IgD-negative memory B cell (primary cell): ENCODE measurements at regions not wholly inside any gene's neighbourhood (a gene's known extent, or its start where the extent isn't known, plus 50 kb on each side); places are given as distances from the start of the nearest gene placed in this dataset.

ENCODE experiments used
- H3K27ac Mint-ChIP-seq, 3 donors: one replicate each; pipeline ENCODE4 v1.8.0; 2020 to 2022; ENCODE audit warnings: mild to moderate bottlenecking in 3 of 3, mixed read lengths in 3 of 3, moderate library complexity in 1 of 3
- H3K27me3 Mint-ChIP-seq: one replicate; pipeline ENCODE4 v1.8.0; 2021; ENCODE audit warnings: mixed read lengths
- H3K36me3 Mint-ChIP-seq: one replicate; pipeline ENCODE4 v1.8.0; 2020; ENCODE audit warnings: mild to moderate bottlenecking, mixed read lengths
- H3K4me1 Mint-ChIP-seq, 3 donors: one replicate each; pipeline ENCODE4 v1.8.0; 2020 to 2022; ENCODE audit warnings: mixed read lengths in 3 of 3, mild to moderate bottlenecking in 1 of 3
- H3K4me3 Mint-ChIP-seq, 4 donors: one replicate each; pipeline ENCODE4 v1.8.0; 2020 to 2022; ENCODE audit warnings: mild to moderate bottlenecking in 4 of 4, mixed read lengths in 4 of 4, moderate library complexity in 3 of 4
- H3K9me3 Mint-ChIP-seq, 3 donors: one replicate each; pipeline ENCODE4 v1.8.0; 2020 to 2021; ENCODE audit warnings: mixed read lengths in 3 of 3, mild to moderate bottlenecking in 1 of 3

GRCh38 chr2:106041150-106041549, 153.0 kb downstream of the UXS1 start:
- Mint-ChIP-seq H3K36me3 (no peaks in the 10 kb centered on the region), H3K9me3 (no peaks in the 10 kb centered on the region), H3K4me1 (no peaks in the 10 kb centered on the region), H3K4me3 (no peak overlapping the region), H3K27ac (no peak overlapping the region), H3K27me3 (peaks cover 1% of the 10 kb centered on the region)

- Mint-ChIP-seq H3K27ac (no peak overlapping the region), H3K4me3 (no peak overlapping the region), H3K4me1 (no peaks in the 10 kb centered on the region), H3K9me3 (no peaks in the 10 kb centered on the region), H3K27me3 (peaks cover 1% of the 10 kb centered on the region), H3K36me3 (no peaks in the 10 kb centered on the region)
Observed at GRCh38 chr2:106039634-106040315, 154.3 kb downstream of the UXS1 start.

- Mint-ChIP-seq H3K4me3 (no peak overlapping the region), H3K9me3 (no peaks in the 10 kb centered on the region), H3K27me3 (peaks cover 1% of the 10 kb centered on the region), H3K27ac (no peak overlapping the region), H3K36me3 (no peaks in the 10 kb centered on the region), H3K4me1 (no peaks in the 10 kb centered on the region)
Observed at GRCh38 chr2:106038601-106039375, 155.3 kb downstream of the UXS1 start.

GRCh38 chr2:106037932-106038331, 156.2 kb downstream of the UXS1 start:
- H3K27ac Mint-ChIP-seq = no peak overlapping the region
- H3K36me3 Mint-ChIP-seq = no peaks in the 10 kb centered on the region
- H3K4me1 Mint-ChIP-seq = no peaks in the 10 kb centered on the region
- peaks cover 1% of the 10 kb centered on the region for H3K27me3 Mint-ChIP-seq
- H3K4me3 Mint-ChIP-seq = no peak overlapping the region
- peaks cover 2 to 3% (median 2%) of the 10 kb centered on the region in 3 donors for H3K9me3 Mint-ChIP-seq

- peaks cover 2 to 7% (median 6%) of the 10 kb centered on the region in 3 donors for H3K9me3 Mint-ChIP-seq
- H3K27me3 Mint-ChIP-seq = peaks cover 1% of the 10 kb centered on the region
- H3K36me3 Mint-ChIP-seq = no peaks in the 10 kb centered on the region
- no peak overlapping the region for H3K27ac Mint-ChIP-seq
- no peak overlapping the region for H3K4me3 Mint-ChIP-seq
- H3K4me1 Mint-ChIP-seq = no peaks in the 10 kb centered on the region
Observed at GRCh38 chr2:106037262-106037661, 156.8 kb downstream of the UXS1 start.

- Mint-ChIP-seq H3K36me3 (no peaks in the 10 kb centered on the region), H3K9me3 (peaks cover 2 to 7% (median 6%) of the 10 kb centered on the region in 3 donors)
Observed at GRCh38 chr2:106034325-106034724, 159.8 kb downstream of the UXS1 start.

GRCh38 chr2:106032676-106033075, 161.4 kb downstream of the UXS1 start:
- Mint-ChIP-seq H3K4me3 (no peak overlapping the region), H3K27me3 (no peaks in the 10 kb centered on the region), H3K9me3 (peaks cover 2 to 7% (median 6%) of the 10 kb centered on the region in 3 donors), H3K4me1 (no peaks in the 10 kb centered on the region), H3K27ac (no peak overlapping the region), H3K36me3 (no peaks in the 10 kb centered on the region)

More at GRCh38 chr2:106034325-106034724, 159.8 kb downstream of the UXS1 start:
- Mint-ChIP-seq H3K4me3 (no peak overlapping the region), H3K27ac (no peak overlapping the region), H3K27me3 (no peaks in the 10 kb centered on the region), H3K4me1 (no peaks in the 10 kb centered on the region)

- Mint-ChIP-seq H3K4me1 (no peaks in the 10 kb centered on the region), H3K9me3 (peaks cover 2 to 7% (median 6%) of the 10 kb centered on the region in 3 donors), H3K27ac (peak overlapping the region in 1 of 3 donors; percentile 62)
Observed at GRCh38 chr2:106030287-106031268, 163.5 kb downstream of the UXS1 start.

GRCh38 chr2:106028192-106028591, 165.9 kb downstream of the UXS1 start:
- peaks cover 1 to 7% (median 6%) of the 10 kb centered on the region in 3 donors for H3K9me3 Mint-ChIP-seq
- no peak overlapping the region for H3K27ac Mint-ChIP-seq
- H3K4me1 Mint-ChIP-seq = no peaks in the 10 kb centered on the region
- no peaks in the 10 kb centered on the region for H3K27me3 Mint-ChIP-seq
- H3K36me3 Mint-ChIP-seq = no peaks in the 10 kb centered on the region
- H3K4me3 Mint-ChIP-seq = no peak overlapping the region

More at GRCh38 chr2:106030287-106031268, 163.5 kb downstream of the UXS1 start:
- Mint-ChIP-seq H3K4me3 (no peak overlapping the region), H3K27me3 (no peaks in the 10 kb centered on the region), H3K36me3 (no peaks in the 10 kb centered on the region)

GRCh38 chr2:106026271-106027190, 167.6 kb downstream of the UXS1 start:
- H3K9me3 Mint-ChIP-seq = no peaks in the 10 kb centered on the region
- H3K4me1 Mint-ChIP-seq = no peaks in the 10 kb centered on the region
- H3K27ac Mint-ChIP-seq = peak overlapping the region in 1 of 3 donors; percentile 51
- no peaks in the 10 kb centered on the region for H3K36me3 Mint-ChIP-seq
- no peak overlapping the region for H3K4me3 Mint-ChIP-seq
- H3K27me3 Mint-ChIP-seq = no peaks in the 10 kb centered on the region

GRCh38 chr2:106025796-106026195, 168.3 kb downstream of the UXS1 start:
- H3K27ac Mint-ChIP-seq = no peak overlapping the region
- no peaks in the 10 kb centered on the region for H3K4me1 Mint-ChIP-seq
- H3K9me3 Mint-ChIP-seq = no peaks in the 10 kb centered on the region
- H3K27me3 Mint-ChIP-seq = no peaks in the 10 kb centered on the region
- H3K4me3 Mint-ChIP-seq = no peak overlapping the region
- no peaks in the 10 kb centered on the region for H3K36me3 Mint-ChIP-seq

- no peaks in the 10 kb centered on the region for H3K27me3 Mint-ChIP-seq
- H3K36me3 Mint-ChIP-seq = no peaks in the 10 kb centered on the region
- no peak overlapping the region for H3K4me3 Mint-ChIP-seq
- no peak overlapping the region for H3K27ac Mint-ChIP-seq
- no peaks in the 10 kb centered on the region for H3K4me1 Mint-ChIP-seq
- no peaks in the 10 kb centered on the region for H3K9me3 Mint-ChIP-seq
Observed at GRCh38 chr2:106021662-106022028, 172.5 kb downstream of the UXS1 start.

- Mint-ChIP-seq H3K27ac (no peak overlapping the region), H3K36me3 (no peaks in the 10 kb centered on the region), H3K4me1 (no peaks in the 10 kb centered on the region), H3K27me3 (no peaks in the 10 kb centered on the region), H3K4me3 (no peak overlapping the region), H3K9me3 (no peaks in the 10 kb centered on the region)
Observed at GRCh38 chr2:106020821-106021661, 173.1 kb downstream of the UXS1 start.
